ENCODE measurements at regions not wholly inside any gene's neighbourhood (a gene's known extent, or its start where the extent isn't known, plus 50 kb on each side); places are given as distances from the start of the nearest gene placed in this dataset.
"Not testable (repeated sequence)": the region's sequence is repeated elsewhere in the genome, so short reads cannot be mapped to it uniquely, and the experiment has no call there.

GRCh38 chr10:109314016-109314415 lies 609.3 kb downstream of the XPNPEP1 start:
- not testable (repeated sequence) for TF ChIP-seq CTCF (IDR thresholded peaks at IDR 0.05 in 8 of 11, conservative IDR thresholded peaks at IDR 0.05 in 3 of 11); POLR2AphosphoS5 (IDR thresholded peaks at IDR 0.05); POLR2A (IDR thresholded peaks at IDR 0.05)

Data from spleen (tissue), 7 donors.